ENCODE measurements at regions not wholly inside any gene's neighbourhood (a gene's known extent, or its start where the extent isn't known, plus 50 kb on each side); places are given as distances from the start of the nearest gene placed in this dataset.

DNA sequence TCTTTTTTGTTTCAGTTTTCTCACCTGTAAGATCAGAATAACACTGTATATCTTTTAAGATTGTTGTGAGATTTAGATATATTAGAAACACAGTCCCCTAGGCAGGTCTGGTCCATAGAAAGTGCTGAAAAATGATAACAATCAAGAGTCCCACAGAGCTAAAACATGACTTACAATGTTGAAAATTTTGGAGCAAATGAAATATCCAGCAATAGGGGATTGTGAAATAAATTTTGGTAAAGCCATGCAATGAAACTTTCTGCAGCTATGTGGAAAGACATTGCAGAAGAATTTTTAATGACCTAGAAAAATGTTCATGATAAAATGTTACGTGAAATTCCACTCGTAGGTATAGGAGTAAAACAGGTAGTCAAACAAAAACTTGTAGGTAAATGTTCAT lies 127.6 kb upstream of the SERPINE2 start:
- TF ChIP-seq CHD1 (IDR thresholded peaks at IDR 0.05; ENCODE audit: low read depth, low read length) (no peak), EP300 (IDR thresholded peaks at IDR 0.05; ENCODE audit: borderline replicate concordance in 1 of 2, low read depth in 2 of 2, low read length in 2 of 2) (no peak), POLR2A (IDR thresholded peaks at IDR 0.05; ENCODE audit: control extremely low read depth in 1 of 2, low read depth in 2 of 2, low read length in 2 of 2) (no peak), EGR1 (IDR thresholded peaks at IDR 0.05; ENCODE audit: borderline replicate concordance, low read depth, low read length) (no peak), RFX5 (IDR thresholded peaks at IDR 0.05; ENCODE audit: borderline replicate concordance, low read depth, low read length) (no peak)
- TF ChIP-seq, protein P1, sequence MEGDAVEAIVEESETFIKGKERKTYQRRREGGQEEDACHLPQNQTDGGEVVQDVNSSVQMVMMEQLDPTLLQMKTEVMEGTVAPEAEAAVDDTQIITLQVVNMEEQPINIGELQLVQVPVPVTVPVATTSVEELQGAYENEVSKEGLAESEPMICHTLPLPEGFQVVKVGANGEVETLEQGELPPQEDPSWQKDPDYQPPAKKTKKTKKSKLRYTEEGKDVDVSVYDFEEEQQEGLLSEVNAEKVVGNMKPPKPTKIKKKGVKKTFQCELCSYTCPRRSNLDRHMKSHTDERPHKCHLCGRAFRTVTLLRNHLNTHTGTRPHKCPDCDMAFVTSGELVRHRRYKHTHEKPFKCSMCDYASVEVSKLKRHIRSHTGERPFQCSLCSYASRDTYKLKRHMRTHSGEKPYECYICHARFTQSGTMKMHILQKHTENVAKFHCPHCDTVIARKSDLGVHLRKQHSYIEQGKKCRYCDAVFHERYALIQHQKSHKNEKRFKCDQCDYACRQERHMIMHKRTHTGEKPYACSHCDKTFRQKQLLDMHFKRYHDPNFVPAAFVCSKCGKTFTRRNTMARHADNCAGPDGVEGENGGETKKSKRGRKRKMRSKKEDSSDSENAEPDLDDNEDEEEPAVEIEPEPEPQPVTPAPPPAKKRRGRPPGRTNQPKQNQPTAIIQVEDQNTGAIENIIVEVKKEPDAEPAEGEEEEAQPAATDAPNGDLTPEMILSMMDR (IDR thresholded peaks at IDR 0.05; ENCODE audit: control extremely low read depth in 1 of 3, insufficient read depth in 1 of 3, low read depth in 1 of 3, low read length in 3 of 3) = no peak
